Activated CD4-positive, alpha-beta T cell treated with anti-CD3 and anti-CD28 coated beads for 36 hours (primary cell): ENCODE measurements at regions not wholly inside any gene's neighbourhood (a gene's known extent, or its start where the extent isn't known, plus 50 kb on each side); places are given as distances from the start of the nearest gene placed in this dataset.

Experiments used
- ATAC-seq: fragments of 200-7000 bp; cut with Tn5 transposase; one replicate; pipeline ENCODE4 v1.10.0; 2021; ENCODE audit warnings: mild to moderate bottlenecking, moderate library complexity
- CTCF ChIA-PET: fragments of 350-600 bp; sonication (Branson Sonifier 250); formaldehyde crosslinking; loops from one replicate; lab custom pipeline; 2021; ENCODE audit warnings: antibody characterized with exemption; lab: Charles Lee
- POLR2A ChIA-PET: fragments of 350-600 bp; sonication (Branson Sonifier 250); formaldehyde crosslinking; loops from one replicate; lab custom pipeline; 2021; ENCODE audit warnings: antibody characterized with exemption, inconsistent platforms; lab: Charles Lee
- DNase-seq: peaks from one replicate; pipeline ENCODE4 v3.0.0-alpha.2; 2020
- H3K27ac Mint-ChIP-seq: one replicate; pipeline ENCODE4 v1.8.0; 2021; ENCODE audit warnings: mixed read lengths
- H3K27me3 Mint-ChIP-seq: one replicate; pipeline ENCODE4 v1.8.0; 2021; ENCODE audit warnings: mixed read lengths
- H3K36me3 Mint-ChIP-seq: one replicate; pipeline ENCODE4 v1.8.0; 2021; ENCODE audit warnings: low read depth, mixed read lengths
- H3K4me1 Mint-ChIP-seq: one replicate; pipeline ENCODE4 v1.8.0; 2021; ENCODE audit warnings: mixed read lengths
- H3K4me3 Mint-ChIP-seq: one replicate; pipeline ENCODE4 v1.8.0; 2021; ENCODE audit warnings: mild to moderate bottlenecking, moderate library complexity, mixed read lengths
- H3K9me3 Mint-ChIP-seq: one replicate; pipeline ENCODE4 v1.8.0; 2021; ENCODE audit warnings: low read depth, mixed read lengths
- intact Hi-C, 2 experiments: fragments of 100-400 bp; cut with DNase I in 1 of 2; cut with micrococcal nuclease in 1 of 2; formaldehyde crosslinking; loops; one replicate each; pipeline versions ENCODE4 v1.14.2 to v1.15.1; 2022 to 2024; cut with DNase I, micrococcal nuclease

GRCh38 chr21:25281134-25281533, 326.1 kb downstream of the MRPL39 start:
- Mint-ChIP-seq H3K9me3 (no peaks in the 10 kb centered on the region), H3K27me3 (peaks cover 4% of the 10 kb centered on the region), H3K4me3 (no peak overlapping the region), H3K36me3 (no peaks in the 10 kb centered on the region), H3K27ac (no peak overlapping the region), H3K4me1 (no peaks in the 10 kb centered on the region)
- ChIA-PET CTCF (interaction anchor here (1.0 to 1.4 kb wide), 3 partner anchors 105 to 303 kb away, joined by 3 to 5 read pairs (median 3); no protein-coding TSS in a partner anchor), POLR2A (no interaction called here)
- no peak for ATAC-seq
- intact Hi-C loops = no loop called here
- no peak for DNase-seq

- CTCF ChIA-PET = no interaction called here
- H3K4me1 Mint-ChIP-seq = no peaks in the 10 kb centered on the region
- intact Hi-C loops = no loop called here
- no peak overlapping the region for H3K4me3 Mint-ChIP-seq
- no peak for DNase-seq
- H3K9me3 Mint-ChIP-seq = no peaks in the 10 kb centered on the region
- no peaks in the 10 kb centered on the region for H3K36me3 Mint-ChIP-seq
- ATAC-seq = no peak
- no peak overlapping the region for H3K27ac Mint-ChIP-seq
- H3K27me3 Mint-ChIP-seq = peaks cover 4% of the 10 kb centered on the region
- POLR2A ChIA-PET = no interaction called here
Observed at GRCh38 chr21:25280061-25280460, 327.2 kb downstream of the MRPL39 start.

- Mint-ChIP-seq H3K4me1 (no peaks in the 10 kb centered on the region), H3K27me3 (peaks cover 3% of the 10 kb centered on the region), H3K36me3 (no peaks in the 10 kb centered on the region), H3K4me3 (no peak overlapping the region), H3K27ac (no peak overlapping the region), H3K9me3 (no peaks in the 10 kb centered on the region)
- DNase-seq (no peak), ATAC-seq (no peak)
- ChIA-PET POLR2A (no interaction called here), CTCF (no interaction called here)
- intact Hi-C loops = no loop called here
Observed at GRCh38 chr21:25273959-25274358, 333.3 kb downstream of the MRPL39 start.

GRCh38 chr21:25254491-25255174, 352.6 kb downstream of the MRPL39 start:
- Mint-ChIP-seq H3K9me3 (no peaks in the 10 kb centered on the region), H3K4me1 (no peaks in the 10 kb centered on the region), H3K27ac (no peak overlapping the region), H3K36me3 (no peaks in the 10 kb centered on the region), H3K4me3 (no peak overlapping the region), H3K27me3 (peaks cover 3% of the 10 kb centered on the region)
- ATAC-seq (no peak), DNase-seq (no peak)
- ChIA-PET POLR2A (no interaction called here), CTCF (interaction anchor here (0.6 to 1.6 kb wide), 3 partner anchors 12 to 169 kb away, joined by 3 read pairs; no protein-coding TSS in a partner anchor)
- intact Hi-C loops = no loop called here

- Mint-ChIP-seq H3K27me3 (peaks cover 3% of the 10 kb centered on the region), H3K9me3 (no peaks in the 10 kb centered on the region), H3K4me3 (no peak overlapping the region), H3K36me3 (no peaks in the 10 kb centered on the region), H3K27ac (no peak overlapping the region), H3K4me1 (no peaks in the 10 kb centered on the region)
- ChIA-PET CTCF (no interaction called here), POLR2A (no interaction called here)
- ATAC-seq = no peak
- DNase-seq = no peak
- intact Hi-C loops = no loop called here
Observed at GRCh38 chr21:25246546-25246945, 360.7 kb downstream of the MRPL39 start.

GRCh38 chr21:25244735-25245134, 362.5 kb downstream of the MRPL39 start:
- H3K4me1 Mint-ChIP-seq = no peaks in the 10 kb centered on the region
- CTCF ChIA-PET = no interaction called here
- no peak for ATAC-seq
- no peaks in the 10 kb centered on the region for H3K9me3 Mint-ChIP-seq
- intact Hi-C loops = no loop called here
- DNase-seq = no peak
- H3K27me3 Mint-ChIP-seq = no peaks in the 10 kb centered on the region
- H3K36me3 Mint-ChIP-seq = no peaks in the 10 kb centered on the region
- no peak overlapping the region for H3K27ac Mint-ChIP-seq
- POLR2A ChIA-PET = no interaction called here
- no peak overlapping the region for H3K4me3 Mint-ChIP-seq

- Mint-ChIP-seq H3K27me3 (no peaks in the 10 kb centered on the region), H3K4me1 (no peaks in the 10 kb centered on the region), H3K9me3 (no peaks in the 10 kb centered on the region), H3K27ac (no peak overlapping the region), H3K36me3 (no peaks in the 10 kb centered on the region), H3K4me3 (no peak overlapping the region)
- CTCF ChIA-PET = no interaction called here
- intact Hi-C loops = no loop called here
- DNase-seq = no peak
- no peak for ATAC-seq
- POLR2A ChIA-PET = no interaction called here
Observed at GRCh38 chr21:25243808-25244207, 363.5 kb downstream of the MRPL39 start.

GRCh38 chr21:25240974-25241373, 366.3 kb downstream of the MRPL39 start:
- Mint-ChIP-seq H3K36me3 (no peaks in the 10 kb centered on the region), H3K9me3 (peaks cover 6% of the 10 kb centered on the region), H3K27ac (no peak overlapping the region), H3K4me3 (no peak overlapping the region), H3K27me3 (no peaks in the 10 kb centered on the region), H3K4me1 (no peaks in the 10 kb centered on the region)
- intact Hi-C loops = no loop called here
- ChIA-PET POLR2A (no interaction called here), CTCF (interaction anchor here (0.5 kb wide), 1 partner anchor 832 kb away, joined by 5 read pairs; no protein-coding TSS in a partner anchor)
- DNase-seq = no peak
- no peak for ATAC-seq

GRCh38 chr21:25234857-25235801, 372.2 kb downstream of the MRPL39 start:
- POLR2A ChIA-PET = no interaction called here
- Mint-ChIP-seq H3K27ac (no peak overlapping the region), H3K4me1 (no peaks in the 10 kb centered on the region), H3K27me3 (no peaks in the 10 kb centered on the region), H3K4me3 (no peak overlapping the region), H3K36me3 (no peaks in the 10 kb centered on the region), H3K9me3 (peaks cover 6% of the 10 kb centered on the region)
- CTCF ChIA-PET = interaction anchor here (0.6 kb wide), 1 partner anchor 1206 kb away, joined by 3 read pairs; no protein-coding TSS in a partner anchor
- DNase-seq (no peak), ATAC-seq (no peak)
- intact Hi-C loops = no loop called here

- peaks cover 14% of the 10 kb centered on the region for H3K9me3 Mint-ChIP-seq
- no peak overlapping the region for H3K27ac Mint-ChIP-seq
- H3K4me3 Mint-ChIP-seq = no peak overlapping the region
- intact Hi-C loops = no loop called here
- DNase-seq (no peak), ATAC-seq (no peak)
- no peaks in the 10 kb centered on the region for H3K27me3 Mint-ChIP-seq
- CTCF ChIA-PET = interaction anchor here (0.6 kb wide), 1 partner anchor 187 kb away, joined by 3 read pairs; no protein-coding TSS in a partner anchor
- H3K36me3 Mint-ChIP-seq = no peaks in the 10 kb centered on the region
- H3K4me1 Mint-ChIP-seq = no peaks in the 10 kb centered on the region
- POLR2A ChIA-PET = no interaction called here
Observed at GRCh38 chr21:25220954-25221353, 386.3 kb downstream of the MRPL39 start.

- no peak for ATAC-seq
- no peak for DNase-seq
- Mint-ChIP-seq H3K27ac (no peak overlapping the region), H3K4me3 (no peak overlapping the region), H3K27me3 (no peaks in the 10 kb centered on the region), H3K4me1 (no peaks in the 10 kb centered on the region), H3K9me3 (peaks cover 14% of the 10 kb centered on the region), H3K36me3 (no peaks in the 10 kb centered on the region)
- ChIA-PET POLR2A (no interaction called here), CTCF (no interaction called here)
- intact Hi-C loops = no loop called here
Observed at GRCh38 chr21:25220169-25220568, 387.1 kb downstream of the MRPL39 start.
